Fibroblast of lung (primary cell): ENCODE measurements at regions not wholly inside any gene's neighbourhood (a gene's known extent, or its start where the extent isn't known, plus 50 kb on each side); places are given as distances from the start of the nearest gene placed in this dataset.

Source experiments
- DNase-seq, 2 donors: peaks; one replicate each; pipeline versions ENCODE4 v3.0.0 to v3.0.0-alpha.2; 2010; ENCODE audit warnings: low read depth in 2 of 2
- H2AFZ ChIP-seq: 2 replicates; pipeline ENCODE4 v1.5.1; 2012; ENCODE audit warnings: low read length, control low read depth, inconsistent platforms
- H3K27ac ChIP-seq: 2 replicates; pipeline ENCODE4 v1.5.1; 2011; ENCODE audit warnings: low read length, control low read depth; ENCODE audit not compliant: insufficient read depth
- H3K27me3 ChIP-seq: 2 replicates; pipeline ENCODE4 v1.5.1; 2011; ENCODE audit warnings: mild to moderate bottlenecking, low read length; ENCODE audit not compliant: control insufficient read depth, insufficient read depth
- H3K36me3 ChIP-seq: 2 replicates; pipeline ENCODE4 v1.5.1; 2011; ENCODE audit warnings: low read length; ENCODE audit not compliant: control insufficient read depth, insufficient read depth
- H3K4me1 ChIP-seq: 2 replicates; pipeline ENCODE4 v1.5.1; 2011; ENCODE audit warnings: low read length; ENCODE audit not compliant: control insufficient read depth, insufficient read depth; ENCODE audit errors: extremely low read depth
- H3K4me2 ChIP-seq: 2 replicates; pipeline ENCODE4 v1.5.1; 2011; ENCODE audit warnings: low read length, control low read depth; ENCODE audit not compliant: insufficient read depth; ENCODE audit errors: extremely low read depth
- H3K4me3 ChIP-seq, 4 experiments: fragments of 200-600 bp in 1 of 4; sonication (generic) in 1 of 4; replicated peaks in 1 of 4; 2 replicates each; pipeline ENCODE4 v1.5.1; 2011 to 2016; ENCODE audit warnings: low read length in 4 of 4, low read depth in 3 of 4, mild to moderate bottlenecking in 3 of 4, control low read depth in 2 of 4, inconsistent platforms in 1 of 4, mixed read lengths in 1 of 4; ENCODE audit not compliant: insufficient read depth in 1 of 4; ENCODE audit errors: control extremely low read depth in 1 of 4
- H3K79me2 ChIP-seq: 2 replicates; pipeline ENCODE4 v1.5.1; 2012; ENCODE audit warnings: mild to moderate bottlenecking, low read length, inconsistent platforms; ENCODE audit not compliant: control insufficient read depth, insufficient read depth
- H3K9ac ChIP-seq: 2 replicates; pipeline ENCODE4 v1.5.1; 2011; ENCODE audit warnings: mild to moderate bottlenecking, low read length, control low read depth; ENCODE audit not compliant: insufficient read depth
- H3K9me3 ChIP-seq: 2 replicates; pipeline ENCODE4 v1.5.1; 2012; ENCODE audit warnings: low read depth, low read length; ENCODE audit not compliant: control insufficient read depth, insufficient read depth
- H4K20me1 ChIP-seq: 2 replicates; pipeline ENCODE4 v1.5.1; 2011; ENCODE audit warnings: low read length; ENCODE audit not compliant: control insufficient read depth, insufficient read depth; ENCODE audit errors: extremely low read depth
- EZH2 ChIP-seq: IDR thresholded peaks from 2 replicates; pipeline ENCODE4 v1.5.1; 2012; ENCODE audit warnings: low read length, control low read depth, mild to moderate bottlenecking; ENCODE audit errors: missing control alignments
- TF ChIP-seq, protein P1 (sequence below), 2 donors: IDR thresholded peaks in 1 of 2; conservative IDR thresholded peaks in 1 of 2; 1 replicate in 1 of 2; 2 replicates in 1 of 2; pipeline ENCODE4 v1.5.1; 2011 to 2012; ENCODE audit warnings: low read length in 2 of 2, control low read depth in 1 of 2, inconsistent platforms in 1 of 2, low read depth in 1 of 2, mild to moderate bottlenecking in 1 of 2

DNA sequence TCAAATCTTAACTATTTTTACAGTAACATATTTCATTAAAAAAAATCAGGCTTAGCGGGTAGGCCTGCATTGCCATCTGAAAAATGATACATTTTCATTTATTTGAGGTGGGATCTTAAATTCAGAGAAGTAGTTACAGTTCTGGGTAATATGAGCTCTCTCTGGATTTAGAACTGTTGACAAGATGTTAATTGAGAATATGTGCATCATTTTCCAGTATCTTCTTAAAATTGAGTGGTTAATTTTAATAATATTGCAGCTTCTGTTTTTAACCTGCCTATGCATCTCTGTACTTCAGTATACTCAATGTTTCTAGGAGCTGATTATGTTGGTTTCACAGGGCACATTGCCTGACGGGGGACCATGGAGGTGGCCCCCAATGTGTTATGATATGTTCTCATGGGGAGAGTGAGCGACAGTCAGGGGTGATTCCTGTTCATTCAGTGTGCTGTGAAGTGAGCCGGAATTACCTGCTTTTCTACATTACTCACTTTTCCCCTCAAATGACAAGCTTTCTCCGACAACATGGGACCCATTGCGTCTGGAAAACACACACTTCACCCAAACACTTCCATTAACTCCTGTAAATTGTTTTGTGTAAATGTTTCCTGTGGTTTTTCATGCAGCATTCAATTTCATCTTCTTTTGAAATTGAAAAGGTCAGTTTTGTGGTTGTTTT is 406.2 kb downstream of the MTX2 start:
- no peak overlapping the region for H3K27ac ChIP-seq
- no peak for TF ChIP-seq EZH2
- TF ChIP-seq, protein P1, sequence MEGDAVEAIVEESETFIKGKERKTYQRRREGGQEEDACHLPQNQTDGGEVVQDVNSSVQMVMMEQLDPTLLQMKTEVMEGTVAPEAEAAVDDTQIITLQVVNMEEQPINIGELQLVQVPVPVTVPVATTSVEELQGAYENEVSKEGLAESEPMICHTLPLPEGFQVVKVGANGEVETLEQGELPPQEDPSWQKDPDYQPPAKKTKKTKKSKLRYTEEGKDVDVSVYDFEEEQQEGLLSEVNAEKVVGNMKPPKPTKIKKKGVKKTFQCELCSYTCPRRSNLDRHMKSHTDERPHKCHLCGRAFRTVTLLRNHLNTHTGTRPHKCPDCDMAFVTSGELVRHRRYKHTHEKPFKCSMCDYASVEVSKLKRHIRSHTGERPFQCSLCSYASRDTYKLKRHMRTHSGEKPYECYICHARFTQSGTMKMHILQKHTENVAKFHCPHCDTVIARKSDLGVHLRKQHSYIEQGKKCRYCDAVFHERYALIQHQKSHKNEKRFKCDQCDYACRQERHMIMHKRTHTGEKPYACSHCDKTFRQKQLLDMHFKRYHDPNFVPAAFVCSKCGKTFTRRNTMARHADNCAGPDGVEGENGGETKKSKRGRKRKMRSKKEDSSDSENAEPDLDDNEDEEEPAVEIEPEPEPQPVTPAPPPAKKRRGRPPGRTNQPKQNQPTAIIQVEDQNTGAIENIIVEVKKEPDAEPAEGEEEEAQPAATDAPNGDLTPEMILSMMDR (conservative IDR thresholded peaks at IDR 0.05 in 1 of 2, IDR thresholded peaks at IDR 0.05 in 1 of 2; ENCODE audit: low read depth in 1 of 2, low read length in 2 of 2) = no peak
- H3K79me2 ChIP-seq = no peaks in the 10 kb centered on the region
- DNase-seq = no peak
- no peak overlapping the region for H2AFZ ChIP-seq
- no peak overlapping the region for H3K4me3 ChIP-seq
- no peak overlapping the region for H3K4me2 ChIP-seq
- H3K9me3 ChIP-seq = no peaks in the 10 kb centered on the region
- no peaks in the 10 kb centered on the region for H3K4me1 ChIP-seq
- no peaks in the 10 kb centered on the region for H3K36me3 ChIP-seq
- H3K27me3 ChIP-seq = no peaks in the 10 kb centered on the region
- no peaks in the 10 kb centered on the region for H4K20me1 ChIP-seq
- no peak overlapping the region for H3K9ac ChIP-seq

GRCh38 chr2:176677746-176678265 is 408.6 kb downstream of the MTX2 start:
- Histone ChIP-seq H2AFZ (no peak overlapping the region), H4K20me1 (no peaks in the 10 kb centered on the region), H3K4me2 (no peak overlapping the region), H3K4me3 (no peak overlapping the region), H3K27me3 (no peaks in the 10 kb centered on the region), H3K9me3 (no peaks in the 10 kb centered on the region), H3K27ac (no peak overlapping the region), H3K4me1 (no peaks in the 10 kb centered on the region), H3K79me2 (no peaks in the 10 kb centered on the region), H3K9ac (no peak overlapping the region), H3K36me3 (no peaks in the 10 kb centered on the region)
- no peak for TF ChIP-seq EZH2
- TF ChIP-seq, protein P1 (conservative IDR thresholded peaks at IDR 0.05 in 1 of 2, IDR thresholded peaks at IDR 0.05 in 1 of 2; ENCODE audit: low read depth in 1 of 2, low read length in 2 of 2) = no peak
- DNase-seq = no peak

DNA sequence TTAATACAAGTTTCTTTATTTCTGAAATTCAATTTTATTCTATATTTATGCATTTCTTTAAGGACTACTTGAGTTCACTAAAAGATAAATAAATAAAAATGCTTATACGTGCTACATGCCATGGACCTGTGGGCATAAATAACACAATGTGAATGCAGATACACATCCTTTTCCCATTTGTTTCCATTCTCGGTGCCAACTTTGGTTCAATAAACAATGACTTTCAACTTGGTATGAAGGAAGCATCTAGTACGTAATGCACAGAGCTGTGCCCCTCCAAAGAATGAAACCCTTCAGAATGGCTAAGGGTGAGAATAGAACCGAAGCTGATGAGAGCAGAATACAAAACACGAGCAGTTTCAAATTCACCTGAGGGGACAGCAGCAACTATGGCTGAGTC is 409.3 kb downstream of the MTX2 start:
- Histone ChIP-seq H3K79me2 (no peaks in the 10 kb centered on the region), H3K36me3 (no peaks in the 10 kb centered on the region)

More for the DNA sequence above, 409.3 kb downstream of the MTX2 start:
- H3K4me1 ChIP-seq = no peaks in the 10 kb centered on the region
- H3K27ac ChIP-seq = no peak overlapping the region
- no peak for DNase-seq
- H2AFZ ChIP-seq = no peak overlapping the region
- H3K4me2 ChIP-seq = no peak overlapping the region
- TF ChIP-seq, protein P1 (conservative IDR thresholded peaks at IDR 0.05 in 1 of 2, IDR thresholded peaks at IDR 0.05 in 1 of 2; ENCODE audit: low read depth in 1 of 2, low read length in 2 of 2) = no peak
- TF ChIP-seq EZH2 = no peak
- H3K27me3 ChIP-seq = no peaks in the 10 kb centered on the region
- H3K4me3 ChIP-seq = no peak overlapping the region
- H3K9me3 ChIP-seq = no peaks in the 10 kb centered on the region
- no peak overlapping the region for H3K9ac ChIP-seq
- H4K20me1 ChIP-seq = no peaks in the 10 kb centered on the region
